RWPE1 (cell line): ENCODE measurements at regions not wholly inside any gene's neighbourhood (a gene's known extent, or its start where the extent isn't known, plus 50 kb on each side); places are given as distances from the start of the nearest gene placed in this dataset.

Source experiments
- CTCF ChIA-PET: fragments of 350-600 bp; sonication (Branson Sonifier 250); formaldehyde crosslinking; extraction: SDS; loops from one replicate; lab custom pipeline; 2021; lab: Yijun Ruan, JAX
- POLR2A ChIA-PET: fragments of 400-600 bp; formaldehyde crosslinking; extraction: SDS; loops from one replicate; lab custom pipeline; 2020; ENCODE audit warnings: antibody characterized with exemption; ENCODE audit not compliant: low non-redundant PET; lab: Yijun Ruan, JAX
- DNase-seq: peaks from one replicate; pipeline ENCODE4 v3.0.0; 2012; ENCODE audit warnings: low spot score
- H3K27ac ChIP-seq: fragments of 450-650 bp; 2 replicates; pipeline ENCODE4 v1.5.1; 2017
- CTCF ChIP-seq: fragments of 450-650 bp; conservative IDR thresholded peaks from 2 replicates; pipeline ENCODE4 v1.5.1; 2017; ENCODE audit warnings: low read depth, mild to moderate bottlenecking

GRCh38 chr2:195606179-195606578 lies 50.8 kb upstream of the SLC39A10 start:
- TF ChIP-seq CTCF = no peak
- CTCF ChIA-PET = interaction anchor here (0.7 kb wide), 1 partner anchor 290 kb away, joined by 3 read pairs; no protein-coding TSS in a partner anchor
- POLR2A ChIA-PET = no interaction called here
- no peak overlapping the region for H3K27ac ChIP-seq
- no peak for DNase-seq

GRCh38 chr2:195604706-195605105 lies 52.3 kb upstream of the SLC39A10 start:
- H3K27ac ChIP-seq = no peak overlapping the region
- POLR2A ChIA-PET = no interaction called here
- CTCF ChIA-PET = no interaction called here
- no peak for TF ChIP-seq CTCF
- DNase-seq = no peak

- no peak for TF ChIP-seq CTCF
- ChIA-PET POLR2A (no interaction called here), CTCF (no interaction called here)
- no peak for DNase-seq
- no peak overlapping the region for H3K27ac ChIP-seq
These were observed 53.0 kb upstream of the SLC39A10 start for GRCh38 chr2:195603998-195604397.

- ChIA-PET CTCF (no interaction called here), POLR2A (no interaction called here)
- H3K27ac ChIP-seq = no peak overlapping the region
- DNase-seq = no peak
- no peak for TF ChIP-seq CTCF
These were observed 53.6 kb upstream of the SLC39A10 start for GRCh38 chr2:195603408-195603807.

- no peak overlapping the region for H3K27ac ChIP-seq
- CTCF ChIA-PET = no interaction called here
- TF ChIP-seq CTCF = no peak
These were observed 54.3 kb upstream of the SLC39A10 start for GRCh38 chr2:195602687-195603086.

GRCh38 chr2:195601361-195601760 lies 55.7 kb upstream of the SLC39A10 start:
- no peak overlapping the region for H3K27ac ChIP-seq
- TF ChIP-seq CTCF = no peak
- ChIA-PET CTCF (no interaction called here), POLR2A (no interaction called here)
- no peak for DNase-seq

More at GRCh38 chr2:195602687-195603086, 54.3 kb upstream of the SLC39A10 start:
- POLR2A ChIA-PET = no interaction called here
- DNase-seq = no peak
